Erythroblast (primary cell): ENCODE measurements at regions not wholly inside any gene's neighbourhood (a gene's known extent, or its start where the extent isn't known, plus 50 kb on each side); places are given as distances from the start of the nearest gene placed in this dataset.

Experiments
- GATA1 ChIP-seq: IDR thresholded peaks from 2 replicates; pipeline ENCODE4 v1.6.1; 2011; ENCODE audit warnings: low read depth, mild to moderate bottlenecking, control low read depth, low read length, moderate library complexity
- POLR2A ChIP-seq: IDR thresholded peaks from 2 replicates; pipeline ENCODE4 v1.6.1; 2011; ENCODE audit warnings: mild to moderate bottlenecking, low read length

DNA sequence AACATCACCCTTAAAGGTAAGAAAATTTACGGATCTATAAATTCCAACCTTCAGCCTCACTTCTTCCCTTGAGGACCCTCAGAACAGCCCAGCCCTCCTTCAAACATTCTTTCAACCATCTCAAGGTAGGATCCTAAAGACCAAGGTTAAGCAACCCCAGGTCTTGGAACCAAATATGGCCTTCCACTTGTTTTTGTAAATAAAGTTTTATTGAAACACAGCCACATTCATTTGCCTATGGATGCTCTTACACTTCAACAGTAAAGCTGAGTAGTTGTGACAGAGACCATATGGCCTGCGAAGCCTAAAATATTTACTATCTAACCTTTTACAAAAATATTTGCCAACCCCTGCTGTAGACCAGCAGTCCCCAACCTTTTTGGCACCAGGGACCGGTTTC is 70.4 kb upstream of the NTRK3 start:
- TF ChIP-seq POLR2A = no peak
- TF ChIP-seq GATA1 = no peak
